ENCODE measurements at regions not wholly inside any gene's neighbourhood (a gene's known extent, or its start where the extent isn't known, plus 50 kb on each side); places are given as distances from the start of the nearest gene placed in this dataset.

- DNase-seq (ENCODE audit: low spot score) = no peak
These were observed 124.7 kb upstream of the CPEB2 start for GRCh38 chr4:14877246-14878225.

DNA sequence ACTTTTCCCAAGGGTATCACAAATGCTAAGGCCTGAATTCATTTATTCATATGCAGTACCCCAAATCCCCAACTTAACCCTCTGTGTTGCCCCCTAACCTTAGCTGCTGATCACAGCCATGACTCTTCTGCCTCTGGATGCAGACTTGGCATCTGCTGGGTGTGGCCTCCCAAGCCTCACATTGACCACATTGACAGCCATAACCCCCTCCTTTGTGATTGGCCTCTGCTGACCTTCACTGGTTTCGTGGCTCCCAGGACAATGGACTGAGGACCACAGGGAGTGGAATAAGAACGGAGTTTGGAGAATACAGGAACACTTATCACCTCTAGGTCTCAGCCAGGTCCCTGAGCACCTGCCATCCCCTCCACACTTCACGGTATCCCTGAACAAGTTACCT, 123.6 kb upstream of the CPEB2 start:
- no peak for DNase-seq (ENCODE audit: low spot score)

- DNase-seq (ENCODE audit: low spot score) = no peak
These were observed 122.6 kb upstream of the CPEB2 start for GRCh38 chr4:14879683-14880082.

DNA sequence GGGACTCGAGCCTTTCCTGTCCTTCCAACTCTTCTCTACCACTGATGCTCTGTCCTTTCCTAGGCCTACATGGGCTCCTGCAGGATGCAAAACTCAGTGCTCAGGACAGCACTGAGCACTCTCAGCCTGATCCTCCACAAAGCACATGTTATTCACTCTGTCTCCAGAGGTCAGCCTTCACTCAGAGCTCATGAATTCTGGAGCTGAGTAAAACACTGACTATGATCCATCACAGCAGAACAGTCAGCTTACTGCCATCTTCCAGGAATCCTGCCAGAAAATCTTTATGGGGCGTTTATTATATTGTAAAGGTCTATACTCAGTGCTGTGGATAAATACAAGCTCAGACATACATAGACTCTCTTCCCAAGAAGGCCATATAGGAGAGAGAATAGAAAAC, 121.5 kb upstream of the CPEB2 start:
- no peak for DNase-seq (ENCODE audit: low spot score)

- DNase-seq (ENCODE audit: low spot score) = no peak
These were observed 119.1 kb upstream of the CPEB2 start for GRCh38 chr4:14883166-14883565.

DNA sequence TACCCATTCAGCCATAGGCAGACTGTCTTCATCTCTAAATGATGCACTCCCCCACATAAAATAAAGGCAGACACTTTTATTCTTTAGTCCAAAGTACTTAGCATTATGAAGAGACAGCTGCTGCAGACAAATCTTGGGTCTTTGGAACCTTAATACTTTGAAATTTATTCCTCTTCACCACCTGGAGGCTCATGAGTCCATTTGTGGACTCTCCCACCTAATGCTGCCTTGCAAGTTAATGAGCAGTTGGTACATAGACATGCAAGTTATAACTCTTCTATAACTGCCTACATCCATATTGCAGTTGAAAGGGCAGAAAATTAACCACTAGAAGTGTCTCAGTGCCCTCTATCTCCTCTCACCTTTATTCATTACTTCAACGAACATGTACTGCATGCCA, 118.6 kb upstream of the CPEB2 start:
- no peak for DNase-seq (ENCODE audit: low spot score)

DNA sequence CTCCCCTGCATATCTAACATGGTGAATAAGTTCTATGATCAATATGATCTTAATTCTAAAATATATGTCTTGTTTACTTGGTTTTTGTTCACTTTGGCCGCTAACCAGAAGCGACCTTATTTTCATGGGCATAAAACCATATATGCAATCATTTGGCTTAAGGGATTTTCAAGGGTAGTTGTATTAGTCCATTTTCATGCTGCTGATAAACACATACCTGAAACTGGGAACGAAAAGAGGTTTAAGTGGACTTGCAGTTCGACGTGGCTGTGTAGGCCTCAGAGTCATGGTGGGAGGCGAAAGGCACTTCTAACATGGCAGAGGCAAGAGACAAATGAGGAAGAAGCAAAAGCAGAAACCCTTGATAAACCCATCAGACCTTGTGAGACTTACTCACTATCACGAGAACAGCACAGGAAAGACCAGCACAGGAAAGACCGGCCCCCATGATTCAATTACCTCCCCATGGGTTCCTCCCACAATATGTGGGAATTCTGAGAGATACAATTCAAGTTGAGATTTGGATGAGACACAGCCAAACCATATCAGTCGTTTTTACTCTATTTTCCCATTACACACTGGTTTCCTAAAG, 114.3 kb upstream of the CPEB2 start:
- DNase-seq (ENCODE audit: low spot score) = no peak

- DNase-seq (ENCODE audit: low spot score) = no peak
These were observed 113.3 kb upstream of the CPEB2 start for GRCh38 chr4:14888790-14889572.

DNA sequence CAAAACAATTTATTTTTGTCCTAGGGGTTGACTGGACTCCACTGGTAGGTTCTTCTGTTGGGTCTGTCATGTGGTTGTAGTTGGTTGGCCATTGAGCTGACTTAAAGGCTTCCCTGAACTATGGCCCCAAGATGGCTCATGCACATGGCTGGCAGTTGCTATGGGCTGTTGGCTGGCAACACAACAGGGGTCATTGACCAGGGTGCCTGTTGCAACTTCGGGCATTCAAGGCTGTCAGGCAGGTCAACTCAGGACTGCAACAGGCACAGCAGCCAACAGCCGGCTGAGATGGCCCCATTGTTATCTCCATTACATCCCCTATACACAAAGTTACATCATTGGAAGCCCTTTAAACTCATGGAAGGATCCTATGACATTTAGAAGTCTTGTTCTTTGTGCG, 109.7 kb upstream of the CPEB2 start:
- DNase-seq (ENCODE audit: low spot score) = no peak

DNA sequence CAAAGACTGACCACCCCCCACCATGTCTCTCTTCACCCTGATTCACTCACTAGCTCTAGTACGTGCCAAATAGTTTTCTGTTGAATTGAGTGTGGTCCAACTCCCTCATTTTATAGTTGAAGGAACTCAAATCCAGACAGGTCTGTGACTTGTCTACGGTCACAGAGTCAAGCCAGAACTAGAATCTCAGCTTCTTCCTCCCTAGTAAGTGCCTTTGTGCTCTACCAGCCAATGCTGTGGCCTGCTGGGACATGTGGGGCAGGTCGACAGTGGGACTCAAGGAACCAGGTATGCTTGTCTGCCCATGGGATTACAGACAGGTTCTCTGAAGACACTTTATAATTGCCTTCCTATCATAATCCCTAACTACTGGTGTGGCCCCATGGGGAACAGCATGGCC, 108.6 kb upstream of the CPEB2 start:
- no peak for DNase-seq (ENCODE audit: low spot score)

GRCh38 chr4:14894392-14895292, 107.6 kb upstream of the CPEB2 start:
- no peak for DNase-seq (ENCODE audit: low spot score)

GRCh38 chr4:14896656-14897175, 105.6 kb upstream of the CPEB2 start:
- DNase-seq (ENCODE audit: low spot score) = no peak

- no peak for DNase-seq (ENCODE audit: low spot score)
These were observed 105.1 kb upstream of the CPEB2 start for GRCh38 chr4:14897217-14897616.

- no peak for DNase-seq (ENCODE audit: low spot score)
These were observed 103.3 kb upstream of the CPEB2 start for GRCh38 chr4:14898989-14899388.

- no peak for DNase-seq (ENCODE audit: low spot score)
These were observed 99.9 kb upstream of the CPEB2 start for GRCh38 chr4:14902342-14902741.

GRCh38 chr4:14903321-14903720, 99.0 kb upstream of the CPEB2 start:
- DNase-seq (ENCODE audit: low spot score) = no peak

GRCh38 chr4:14906805-14907204, 95.5 kb upstream of the CPEB2 start:
- DNase-seq (ENCODE audit: low spot score) = no peak

DNA sequence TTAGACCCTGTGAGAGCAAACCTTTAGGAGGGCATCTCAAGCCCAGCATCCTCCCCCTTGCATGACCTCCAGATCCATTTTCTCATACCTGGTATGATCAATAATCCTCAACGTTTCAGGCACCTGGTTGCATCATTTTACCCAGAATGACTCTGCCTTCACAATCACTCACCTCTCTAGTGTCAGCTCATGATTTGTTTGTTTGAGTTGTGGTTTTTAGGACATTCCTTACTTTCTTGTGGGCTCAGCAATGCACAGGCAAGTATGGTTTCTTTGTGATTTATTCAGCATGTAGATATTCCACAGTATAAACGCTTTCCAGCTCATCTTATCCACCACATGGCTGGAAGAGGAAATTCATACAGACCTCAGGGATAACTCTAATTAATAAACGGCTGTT, 93.6 kb upstream of the CPEB2 start:
- no peak for DNase-seq (ENCODE audit: low spot score)

DNA sequence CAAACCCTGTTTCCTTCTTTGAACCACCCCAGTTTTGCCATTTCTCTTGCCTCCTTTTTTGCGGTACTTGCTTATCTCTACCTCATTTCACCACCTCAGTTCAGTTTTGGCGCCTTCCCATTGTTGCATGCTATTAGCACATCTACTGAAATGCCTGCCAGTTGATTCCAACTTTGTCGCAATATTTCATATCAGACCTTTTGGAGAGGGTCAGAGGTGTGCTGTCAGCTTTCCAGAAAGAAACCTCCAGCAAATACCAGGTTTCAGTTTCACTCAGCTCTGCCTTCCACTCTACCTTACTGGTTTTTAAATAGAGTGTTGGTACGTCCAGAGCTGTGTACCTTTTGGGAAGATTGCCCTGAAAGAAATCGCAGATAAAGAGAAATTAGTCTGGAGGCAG, 91.9 kb upstream of the CPEB2 start:
- no peak for DNase-seq (ENCODE audit: low spot score)

DNA sequence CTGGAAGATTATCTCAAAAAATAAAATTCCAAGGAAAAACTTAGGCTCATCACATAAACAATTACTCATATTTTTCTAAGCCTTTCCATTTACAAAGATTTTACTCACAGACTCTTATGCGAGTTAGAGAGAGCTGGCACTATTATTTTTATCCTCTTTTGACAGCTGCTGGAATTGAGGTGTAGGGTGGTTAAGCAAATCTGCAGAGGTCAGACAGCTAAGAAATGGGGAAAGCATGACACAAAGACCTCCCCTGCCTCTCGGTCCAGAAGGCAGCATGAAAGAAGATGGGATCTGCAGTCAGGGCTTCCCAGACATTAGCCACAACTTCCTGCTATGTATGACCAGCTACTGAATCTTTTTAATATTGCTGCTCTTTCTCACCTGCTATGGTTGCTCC, 89.9 kb upstream of the CPEB2 start:
- DNase-seq (ENCODE audit: low spot score) = no peak

- no peak for DNase-seq (ENCODE audit: low spot score)
These were observed 87.3 kb upstream of the CPEB2 start for GRCh38 chr4:14915018-14915417.

All from hematopoietic multipotent progenitor cell treated with erythropoietin and hydrocortisone succinate and interleukin-3 and kit ligand, for 15 days (in vitro differentiated cells).